ENCODE measurements at regions not wholly inside any gene's neighbourhood (a gene's known extent, or its start where the extent isn't known, plus 50 kb on each side); places are given as distances from the start of the nearest gene placed in this dataset.

DNA sequence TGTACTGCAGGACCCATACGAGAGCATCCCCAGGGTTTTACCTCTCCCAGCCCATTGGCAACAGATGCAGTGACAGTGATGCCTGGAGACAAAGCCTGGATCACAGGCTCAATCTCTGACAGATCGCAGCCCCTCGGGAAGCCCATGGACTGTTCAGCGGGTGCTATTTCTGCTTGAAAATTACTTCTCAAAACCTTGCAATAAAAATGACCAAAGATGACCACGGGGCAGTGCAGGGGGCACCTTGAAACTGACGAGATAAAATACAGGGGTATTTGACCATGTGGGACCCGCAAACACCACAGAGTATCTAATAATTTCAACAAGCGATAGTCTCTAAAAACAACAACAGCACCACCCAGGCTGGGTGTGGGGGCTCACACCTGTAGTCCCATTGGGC, 118.3 kb downstream of the C16orf95 start:
- TF ChIP-seq, protein P1, sequence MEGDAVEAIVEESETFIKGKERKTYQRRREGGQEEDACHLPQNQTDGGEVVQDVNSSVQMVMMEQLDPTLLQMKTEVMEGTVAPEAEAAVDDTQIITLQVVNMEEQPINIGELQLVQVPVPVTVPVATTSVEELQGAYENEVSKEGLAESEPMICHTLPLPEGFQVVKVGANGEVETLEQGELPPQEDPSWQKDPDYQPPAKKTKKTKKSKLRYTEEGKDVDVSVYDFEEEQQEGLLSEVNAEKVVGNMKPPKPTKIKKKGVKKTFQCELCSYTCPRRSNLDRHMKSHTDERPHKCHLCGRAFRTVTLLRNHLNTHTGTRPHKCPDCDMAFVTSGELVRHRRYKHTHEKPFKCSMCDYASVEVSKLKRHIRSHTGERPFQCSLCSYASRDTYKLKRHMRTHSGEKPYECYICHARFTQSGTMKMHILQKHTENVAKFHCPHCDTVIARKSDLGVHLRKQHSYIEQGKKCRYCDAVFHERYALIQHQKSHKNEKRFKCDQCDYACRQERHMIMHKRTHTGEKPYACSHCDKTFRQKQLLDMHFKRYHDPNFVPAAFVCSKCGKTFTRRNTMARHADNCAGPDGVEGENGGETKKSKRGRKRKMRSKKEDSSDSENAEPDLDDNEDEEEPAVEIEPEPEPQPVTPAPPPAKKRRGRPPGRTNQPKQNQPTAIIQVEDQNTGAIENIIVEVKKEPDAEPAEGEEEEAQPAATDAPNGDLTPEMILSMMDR (IDR thresholded peaks at IDR 0.05; ENCODE audit: low read depth, low read length), result no peak
- no peak overlapping the region for H3K4me3 ChIP-seq (ENCODE audit: low read depth, low read length)

DNA sequence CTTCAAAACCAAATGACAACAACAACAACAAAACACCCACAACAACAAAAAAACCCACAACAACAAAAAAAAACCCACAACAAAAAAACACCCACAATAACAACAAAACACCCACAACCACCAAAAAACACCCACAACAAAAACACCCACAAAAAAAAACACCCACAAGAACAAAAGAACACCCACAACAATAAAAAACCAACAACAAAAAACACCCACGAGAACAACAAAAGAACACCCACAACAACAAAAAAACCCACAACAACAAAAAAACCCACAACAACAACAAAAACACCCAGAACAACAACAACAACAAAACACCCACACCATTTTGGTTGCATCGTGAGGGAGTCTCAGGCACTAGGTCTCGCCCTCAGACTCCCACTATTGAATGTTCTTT, 117.8 kb downstream of the C16orf95 start:
- TF ChIP-seq, protein P1 (IDR thresholded peaks at IDR 0.05; ENCODE audit: low read depth, low read length), result no peak
- no peak overlapping the region for H3K4me3 ChIP-seq (ENCODE audit: low read depth, low read length)

DNA sequence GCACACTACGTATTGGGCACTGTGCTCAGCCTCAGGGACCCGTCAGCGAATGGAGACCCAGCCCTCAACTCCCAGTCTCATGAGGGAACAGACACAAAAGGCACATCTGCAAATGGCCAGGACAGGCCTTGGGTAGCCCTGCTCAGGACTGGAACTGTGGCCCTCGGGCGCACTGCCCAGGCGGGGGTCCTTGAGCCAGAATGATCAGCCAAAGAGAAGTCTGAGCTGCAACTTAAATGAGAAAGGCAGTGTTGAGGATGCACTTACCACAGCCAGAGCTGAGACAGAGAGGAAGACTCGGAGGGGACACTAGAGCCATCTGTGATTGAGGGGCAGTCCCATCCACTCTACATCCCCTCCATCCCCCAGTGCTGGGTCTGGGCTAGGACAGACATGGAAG, 117.3 kb downstream of the C16orf95 start:
- H3K4me3 ChIP-seq (ENCODE audit: low read depth, low read length), result no peak overlapping the region
- TF ChIP-seq, protein P1 (IDR thresholded peaks at IDR 0.05; ENCODE audit: low read depth, low read length), result no peak

DNA sequence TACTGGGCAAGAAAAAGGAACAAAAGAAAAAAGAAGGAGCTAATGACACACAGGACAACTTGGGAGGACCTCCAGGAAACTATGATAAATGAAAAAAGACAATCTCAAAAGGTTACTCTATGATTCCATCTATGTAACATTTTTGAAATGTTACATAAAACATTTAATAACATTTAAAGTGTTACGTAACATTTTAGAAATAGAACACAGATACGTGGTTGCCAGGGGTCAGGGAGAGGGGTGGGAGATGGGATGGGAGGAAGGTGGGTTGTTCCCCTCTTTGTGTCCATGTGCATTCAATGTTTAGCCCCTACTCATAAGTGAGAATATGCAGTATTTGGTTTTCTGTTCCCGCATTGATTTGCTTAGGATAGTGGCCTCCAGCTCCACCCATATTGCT, 116.6 kb downstream of the C16orf95 start:
- TF ChIP-seq, protein P1 (IDR thresholded peaks at IDR 0.05; ENCODE audit: low read depth, low read length), result no peak
- no peak overlapping the region for H3K4me3 ChIP-seq (ENCODE audit: low read depth, low read length)

DNA sequence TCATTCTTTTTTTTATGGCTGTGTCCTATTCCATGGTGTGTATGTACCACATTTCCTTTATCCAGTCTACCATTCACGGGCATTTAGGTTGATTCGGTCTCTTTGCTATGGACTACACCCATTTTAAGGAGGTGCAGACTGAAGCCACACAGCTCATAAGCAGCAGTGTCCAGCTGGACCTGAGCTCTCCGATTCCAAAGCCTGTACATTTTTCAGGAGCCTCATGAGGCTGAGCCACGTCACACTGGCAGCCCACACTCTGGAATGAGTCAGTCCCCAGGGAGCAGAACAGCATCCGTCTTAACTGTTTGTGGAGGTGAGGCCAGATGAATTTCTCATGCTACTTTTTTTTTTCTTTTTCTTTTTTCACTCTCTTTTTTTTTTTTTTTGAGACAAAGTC, 116.1 kb downstream of the C16orf95 start:
- TF ChIP-seq, protein P1 (IDR thresholded peaks at IDR 0.05; ENCODE audit: low read depth, low read length), result no peak
- H3K4me3 ChIP-seq (ENCODE audit: low read depth, low read length), result no peak overlapping the region

DNA sequence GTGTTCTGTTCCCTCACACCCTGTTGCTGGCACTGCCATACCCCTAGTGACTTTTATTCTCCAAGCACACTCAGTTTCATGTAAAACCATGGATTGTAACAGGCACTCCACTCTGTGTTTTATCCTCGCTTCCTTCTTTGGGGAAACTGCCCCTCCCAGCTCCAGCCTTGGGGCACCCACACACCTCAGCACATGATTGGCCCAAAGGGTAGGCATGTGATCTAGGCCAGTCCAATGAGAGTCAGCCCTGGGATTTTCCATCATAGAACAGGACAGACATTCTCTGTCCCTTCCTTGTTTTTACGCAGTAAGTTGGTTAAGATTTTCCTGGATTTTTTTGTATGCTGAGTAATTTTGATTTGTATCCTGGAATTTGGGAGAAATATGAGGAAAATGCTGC, 115.4 kb downstream of the C16orf95 start:
- TF ChIP-seq, protein P1 (IDR thresholded peaks at IDR 0.05; ENCODE audit: low read depth, low read length), result no peak
- no peak overlapping the region for H3K4me3 ChIP-seq (ENCODE audit: low read depth, low read length)

DNA sequence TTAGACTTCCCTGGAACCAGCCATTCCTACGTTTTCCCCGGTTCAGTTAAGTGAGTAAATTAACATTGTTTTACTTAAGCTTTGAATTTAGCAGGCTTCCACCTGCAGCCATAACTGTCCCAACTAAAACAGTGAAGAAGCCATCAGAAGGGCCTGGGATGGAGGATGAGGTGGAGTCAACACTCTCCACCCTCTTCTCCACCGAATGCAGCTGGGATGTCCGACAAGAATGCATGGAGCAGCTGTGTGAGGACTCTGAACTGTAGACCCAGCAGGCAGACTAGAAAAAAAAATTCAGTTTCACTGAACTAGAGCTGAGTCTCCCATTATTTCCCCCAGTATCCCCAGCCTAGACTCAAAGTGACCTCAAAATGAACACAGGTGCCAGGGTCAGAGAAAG, 114.8 kb downstream of the C16orf95 start:
- H3K4me3 ChIP-seq (ENCODE audit: low read depth, low read length), result no peak overlapping the region
- TF ChIP-seq, protein P1 (IDR thresholded peaks at IDR 0.05; ENCODE audit: low read depth, low read length), result no peak
